Inferior parietal cortex (tissue), 1 donor: ENCODE measurements at regions not wholly inside any gene's neighbourhood (a gene's known extent, or its start where the extent isn't known, plus 50 kb on each side); places are given as distances from the start of the nearest gene placed in this dataset.

ENCODE experiments used
- DNase-seq: peaks from one replicate; pipeline ENCODE4 v3.0.0-alpha.2; 2016; ENCODE audit errors: extremely low spot score

DNA sequence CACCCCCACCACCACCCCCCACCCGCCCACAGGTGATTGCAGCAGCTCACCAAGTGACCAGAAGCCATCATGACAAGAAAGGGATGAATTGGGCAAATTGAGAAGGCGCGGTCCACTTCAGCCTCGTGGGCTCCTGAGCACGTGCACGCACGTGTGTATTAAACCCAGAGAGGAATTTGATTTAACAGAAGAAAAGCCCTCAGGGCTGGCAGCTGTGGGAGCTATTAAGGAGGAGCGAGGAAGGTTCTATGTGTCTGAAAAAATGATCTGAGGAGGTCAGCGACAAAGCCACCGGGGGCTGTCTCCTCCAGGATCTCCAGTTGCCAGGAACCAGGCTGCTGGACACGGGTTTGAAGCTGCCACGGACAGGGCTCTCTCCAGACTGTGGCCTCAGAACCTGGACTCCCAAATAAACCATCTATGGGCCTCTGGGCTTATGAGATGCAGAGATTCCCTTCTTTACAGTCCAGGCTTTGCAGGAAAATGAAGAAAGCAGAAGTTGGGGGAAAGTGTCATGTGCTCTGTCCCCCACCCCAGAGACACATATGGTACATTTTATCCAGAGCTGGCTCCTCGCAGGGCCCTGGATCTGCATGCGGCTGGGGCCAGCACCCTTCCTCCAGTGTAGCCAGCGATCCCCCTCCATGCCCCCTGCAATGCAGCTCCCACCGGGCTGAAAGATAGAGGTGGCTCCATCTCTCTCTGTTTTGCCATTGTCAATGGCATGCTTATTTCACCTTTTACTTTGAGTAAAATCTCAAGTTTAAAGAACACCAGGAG, 219.7 kb upstream of the RPL38 start:
- no peak for DNase-seq

DNA sequence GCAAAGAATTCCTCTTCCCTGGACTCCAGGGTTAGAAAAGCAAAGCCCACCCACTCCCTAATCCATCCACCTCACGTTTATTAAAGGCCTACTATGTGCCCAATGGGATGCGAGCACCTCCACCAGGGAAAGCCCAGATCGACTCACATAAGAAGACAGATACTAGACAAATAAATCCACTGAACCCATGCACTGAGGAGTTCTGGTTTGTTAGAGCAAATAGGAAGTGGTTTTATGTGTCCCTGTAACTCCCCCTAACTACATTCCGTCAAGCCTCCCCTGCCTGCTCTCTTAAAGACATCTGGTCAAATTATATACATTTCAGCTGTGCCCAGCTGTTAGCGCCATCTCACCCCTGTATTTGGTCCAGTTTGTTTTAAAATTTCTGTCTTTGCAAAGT, 218.5 kb upstream of the RPL38 start:
- DNase-seq: no peak

DNA sequence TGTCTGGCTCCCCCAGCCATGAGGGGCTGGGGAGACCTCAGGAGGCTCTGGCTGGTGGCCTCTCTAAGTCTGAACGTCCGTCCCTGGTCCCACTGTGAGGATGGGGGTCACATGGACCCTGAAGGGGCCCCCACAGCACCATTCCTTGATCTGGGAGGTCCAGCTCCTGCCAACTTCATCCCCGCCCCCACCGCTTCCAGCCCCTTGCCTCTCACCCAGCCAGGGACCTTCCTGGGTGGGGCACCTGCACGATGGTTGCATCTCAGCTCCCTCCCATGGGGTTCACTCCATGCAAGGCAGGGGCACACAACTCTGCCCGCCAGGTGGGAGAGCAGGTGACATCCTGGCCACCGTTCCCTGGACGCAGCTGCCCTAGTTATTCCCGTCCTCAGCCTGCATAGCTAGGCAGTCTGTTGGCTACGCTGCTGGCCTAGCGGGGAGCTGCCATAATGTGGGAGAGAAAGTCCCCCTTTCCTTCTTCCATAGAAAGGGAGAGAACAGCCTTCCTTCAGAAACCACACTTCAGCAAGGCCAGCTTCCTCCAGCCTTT, 217.9 kb upstream of the RPL38 start:
- DNase-seq: no peak

DNA sequence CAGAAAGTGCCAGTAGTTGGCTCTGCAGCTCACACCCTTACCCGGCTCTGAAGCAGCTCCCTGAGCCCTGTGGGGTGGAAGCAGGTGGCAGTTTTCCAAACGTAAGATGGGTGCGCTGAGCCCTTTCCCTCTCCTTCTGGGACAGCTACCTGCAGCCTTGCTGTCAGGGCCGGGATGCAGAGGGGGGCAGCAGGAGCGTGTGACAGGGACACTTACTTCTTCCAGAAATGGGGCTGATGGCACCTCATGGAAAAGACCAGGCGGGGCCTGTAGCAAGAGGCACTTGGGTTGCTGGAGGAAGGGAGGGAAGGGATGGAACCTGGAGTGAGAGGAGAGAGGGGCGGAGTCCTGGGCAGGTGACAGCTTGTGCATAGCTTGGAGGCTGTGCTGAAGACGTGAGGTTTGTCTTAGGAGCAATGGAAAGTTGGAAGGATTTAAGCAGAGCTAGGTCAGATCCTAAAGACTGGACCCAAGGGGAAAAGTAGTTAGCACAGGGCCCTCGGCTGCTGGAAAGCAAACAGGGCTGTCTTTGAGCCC, 216.8 kb upstream of the RPL38 start:
- no peak for DNase-seq

DNA sequence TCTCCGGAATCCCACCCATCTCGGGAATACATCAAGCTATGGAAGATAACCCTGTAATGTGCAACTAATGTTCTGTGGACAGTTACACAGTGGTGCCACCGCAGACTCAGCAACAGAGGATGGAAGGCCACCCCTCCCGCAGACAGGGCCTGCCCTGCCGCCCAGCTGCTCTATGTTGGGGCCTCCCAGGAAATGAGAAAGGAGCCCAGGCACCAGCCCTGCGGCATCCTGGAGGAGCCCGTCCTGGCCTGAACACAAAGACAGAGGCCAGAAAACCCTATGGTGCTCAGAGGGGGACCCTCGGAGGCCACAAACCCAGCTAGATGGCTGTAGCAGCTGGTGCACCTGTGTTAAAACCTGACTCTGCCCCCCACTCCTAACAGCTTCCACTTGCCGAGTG, 216.1 kb upstream of the RPL38 start:
- DNase-seq: no peak

DNA sequence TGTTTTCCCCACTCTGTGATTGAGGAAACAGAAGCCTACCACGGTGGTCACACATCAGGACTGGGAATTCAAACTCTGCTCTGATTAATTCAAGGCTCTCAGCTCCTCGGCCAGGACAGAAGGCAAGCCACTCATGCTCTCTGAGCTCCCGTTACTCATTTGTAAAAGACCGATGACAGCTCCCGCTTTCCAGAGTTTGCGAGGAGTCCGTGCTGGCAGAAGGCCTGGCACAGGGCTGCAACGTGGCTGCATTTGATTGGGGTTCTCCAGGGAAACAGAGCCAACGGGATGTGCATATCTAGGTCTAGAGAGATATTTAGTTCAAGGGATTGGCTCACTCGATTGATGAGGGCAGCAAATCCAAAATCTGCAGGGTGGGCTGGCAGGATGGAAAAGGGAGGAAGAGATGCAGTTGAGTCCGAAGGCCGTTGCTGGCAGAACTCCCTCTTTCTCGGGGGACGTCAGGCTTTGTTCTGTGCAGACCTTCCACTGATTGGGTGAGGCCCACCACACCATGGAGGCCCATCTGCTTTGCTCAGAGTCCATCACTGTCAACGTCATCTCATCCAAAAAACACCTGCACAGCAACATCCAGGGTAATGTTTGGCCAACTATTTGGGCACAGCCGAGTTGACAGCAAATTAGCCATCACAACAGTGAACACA, 215.5 kb upstream of the RPL38 start:
- DNase-seq: no peak

DNA sequence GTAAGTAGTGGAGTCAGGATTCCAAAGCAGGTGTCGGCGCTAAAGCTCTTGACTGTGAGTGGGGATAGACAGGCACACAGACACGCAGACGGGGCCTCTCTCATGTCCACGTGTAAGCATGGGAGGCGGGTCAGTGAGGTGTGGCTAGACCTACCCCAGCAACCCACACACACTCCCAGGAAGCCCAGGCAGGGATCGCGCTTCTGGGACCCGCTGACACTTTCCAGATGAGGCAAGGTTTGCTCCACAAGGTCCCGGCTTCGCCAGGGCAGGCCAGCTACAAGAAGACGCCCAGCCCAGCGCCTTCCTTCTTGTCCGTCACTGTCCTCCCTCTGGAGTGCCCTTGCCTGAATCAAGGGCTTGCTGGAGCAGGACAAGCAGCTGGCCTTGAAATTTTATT, 213.8 kb upstream of the RPL38 start:
- DNase-seq: no peak

DNA sequence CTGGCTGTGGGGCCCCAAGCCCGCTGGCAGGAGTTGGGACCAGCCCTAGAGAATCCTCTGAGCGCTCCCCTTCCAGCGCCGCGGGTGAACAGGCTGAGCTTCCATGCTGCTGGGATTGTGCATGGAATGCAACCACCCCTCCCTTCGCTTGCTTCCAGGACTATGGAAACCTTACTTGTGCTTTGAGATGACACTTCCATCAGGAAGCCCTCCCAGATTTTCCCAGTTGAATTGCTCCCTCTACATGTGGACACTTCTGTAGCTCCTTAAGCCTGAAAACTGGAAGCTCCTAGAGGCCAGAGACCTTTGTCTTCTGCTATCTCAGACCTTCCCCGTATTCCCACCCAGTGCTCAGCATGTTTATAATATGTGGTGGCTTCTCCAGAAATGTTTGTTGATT, 213.2 kb upstream of the RPL38 start:
- DNase-seq: no peak

DNA sequence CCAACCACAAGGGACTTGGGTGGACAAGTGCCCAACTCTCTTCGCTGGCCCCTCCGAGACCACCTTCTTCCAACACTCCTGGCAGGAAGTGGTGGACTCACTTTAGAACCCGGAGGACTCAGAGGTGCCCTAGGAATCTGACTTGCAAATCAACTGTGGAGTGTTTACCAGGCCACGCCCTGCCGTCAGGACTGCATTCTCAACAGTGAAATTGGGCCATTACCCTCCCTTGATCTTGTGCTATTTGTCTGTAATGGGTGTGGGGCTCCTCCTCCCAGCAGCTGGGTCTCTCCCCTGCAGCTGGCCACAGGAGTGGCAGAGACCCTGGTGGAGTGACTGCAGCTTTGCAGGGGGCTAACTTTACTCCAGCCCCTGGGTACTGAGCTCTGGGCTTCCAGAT, 212.2 kb upstream of the RPL38 start:
- no peak for DNase-seq

DNA sequence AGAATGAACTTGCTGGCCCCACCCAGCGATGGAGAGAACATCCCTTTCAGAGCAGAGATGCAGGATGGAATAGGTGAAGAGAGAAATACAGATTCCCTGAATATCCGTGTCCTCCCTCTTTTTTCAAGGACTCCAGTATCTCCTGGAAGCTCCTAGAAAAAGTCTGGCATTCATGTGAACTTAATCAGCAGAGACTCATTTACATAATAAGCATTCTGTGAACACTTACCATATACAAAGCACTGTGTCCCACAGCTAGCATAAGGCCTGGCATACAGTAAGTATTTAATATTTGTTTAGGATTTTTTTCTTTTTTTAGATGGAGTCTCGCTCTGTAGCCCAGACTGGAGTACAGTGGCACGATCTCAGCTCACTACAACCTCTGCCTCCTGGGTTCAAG, 208.5 kb upstream of the RPL38 start:
- no peak for DNase-seq

DNA sequence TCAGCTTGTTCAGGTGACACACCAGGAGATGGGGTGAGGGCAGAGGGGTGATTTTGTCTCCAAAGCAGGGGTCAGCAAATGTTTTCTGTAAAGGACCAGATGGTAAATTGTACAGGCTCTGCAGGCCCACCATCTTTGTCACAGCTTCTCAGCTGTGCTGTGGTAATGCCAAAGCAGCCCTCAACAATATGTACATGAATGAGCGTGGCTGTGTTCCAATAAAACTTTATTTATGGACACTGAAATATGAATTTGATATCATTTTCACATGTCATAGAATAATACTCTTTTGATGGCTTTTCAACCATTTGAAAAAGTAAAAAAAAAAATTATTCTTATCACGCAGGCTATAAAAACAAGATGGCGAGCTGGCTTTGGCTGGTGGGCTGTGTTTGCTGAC, 206.4 kb upstream of the RPL38 start:
- no peak for DNase-seq

DNA sequence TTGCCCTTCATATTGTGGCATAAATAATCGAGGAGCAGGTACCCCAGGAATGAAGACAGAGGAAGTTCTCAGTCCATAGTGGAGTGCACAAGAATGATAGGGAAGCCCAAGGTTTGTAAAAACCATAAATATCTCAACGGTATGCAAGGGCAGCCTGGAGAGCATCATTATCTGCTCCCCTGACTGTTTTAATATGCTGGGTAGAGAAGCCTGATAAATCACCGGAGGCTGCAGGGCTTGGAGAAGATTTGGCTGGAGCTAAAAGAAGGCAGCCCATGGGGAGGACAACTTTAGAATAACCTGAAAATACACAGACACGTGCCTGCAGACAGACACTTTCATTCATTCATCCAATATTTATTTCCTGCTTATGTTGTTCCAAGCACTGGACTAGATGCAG, 205.2 kb upstream of the RPL38 start:
- no peak for DNase-seq

DNA sequence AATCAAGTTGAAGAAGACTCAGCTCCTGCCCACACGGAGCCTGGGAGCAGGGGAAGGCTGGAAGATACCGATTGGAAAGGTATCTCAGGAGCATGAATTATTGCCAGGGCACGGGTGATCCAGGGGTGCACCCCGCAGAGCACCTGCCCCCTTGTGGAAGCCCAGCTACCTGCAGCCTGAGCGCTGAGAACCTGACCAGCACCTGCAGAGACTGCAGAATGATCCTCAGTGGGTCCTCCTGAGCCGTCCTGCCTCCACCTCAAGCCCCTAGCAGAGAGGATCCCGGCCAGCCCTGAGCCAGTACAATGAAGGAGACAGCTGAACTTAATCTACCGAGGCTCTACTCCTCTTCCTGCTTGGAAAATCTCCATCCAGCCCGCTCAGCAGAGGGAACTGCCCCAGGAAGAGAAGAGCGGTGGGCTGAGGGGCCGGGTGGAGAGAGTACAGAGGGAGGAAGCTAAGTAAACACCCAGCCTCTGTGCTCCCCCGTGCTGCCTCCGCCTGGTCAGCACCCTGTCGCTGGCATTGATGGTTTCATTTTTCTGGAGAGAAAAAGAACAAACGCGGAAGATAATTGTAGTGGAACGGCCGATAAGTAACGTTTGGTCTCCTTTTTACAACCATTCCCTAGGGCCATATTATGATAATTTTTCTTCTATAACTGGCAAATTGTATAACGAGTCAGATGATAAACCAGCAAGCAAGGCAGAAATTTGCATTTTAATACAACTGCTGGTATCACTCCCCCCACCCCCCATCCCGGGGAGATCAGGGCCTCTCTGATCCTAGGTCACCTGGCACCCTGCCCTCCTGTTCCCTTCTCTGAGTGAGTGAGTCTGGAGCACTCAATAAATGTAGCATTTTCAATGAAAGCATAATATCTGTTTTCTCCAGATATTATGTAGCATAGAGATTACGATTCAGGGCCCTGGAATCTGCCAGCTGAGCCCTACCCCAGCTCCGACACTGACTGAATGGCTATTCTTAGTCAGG, 204.5 kb upstream of the RPL38 start:
- DNase-seq: no peak

DNA sequence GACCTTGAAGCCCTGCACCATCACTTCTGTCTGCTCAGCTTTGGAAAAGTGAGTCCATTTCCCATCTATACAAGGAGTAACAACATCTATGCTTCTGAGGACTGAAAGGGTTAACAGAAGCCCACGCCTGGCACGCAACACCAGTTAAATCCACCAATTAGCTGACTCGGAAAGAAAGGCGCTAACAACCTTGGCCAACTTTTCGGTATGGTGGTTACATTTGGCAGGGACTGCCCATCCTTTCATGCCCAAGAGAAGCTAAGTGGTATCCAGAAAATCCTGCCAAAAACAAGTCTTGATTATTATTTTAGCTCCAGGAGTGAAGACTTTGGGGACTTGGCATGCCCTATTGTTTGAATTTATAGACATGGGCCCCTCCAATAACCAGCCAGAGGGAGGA, 202.3 kb upstream of the RPL38 start:
- DNase-seq: no peak

DNA sequence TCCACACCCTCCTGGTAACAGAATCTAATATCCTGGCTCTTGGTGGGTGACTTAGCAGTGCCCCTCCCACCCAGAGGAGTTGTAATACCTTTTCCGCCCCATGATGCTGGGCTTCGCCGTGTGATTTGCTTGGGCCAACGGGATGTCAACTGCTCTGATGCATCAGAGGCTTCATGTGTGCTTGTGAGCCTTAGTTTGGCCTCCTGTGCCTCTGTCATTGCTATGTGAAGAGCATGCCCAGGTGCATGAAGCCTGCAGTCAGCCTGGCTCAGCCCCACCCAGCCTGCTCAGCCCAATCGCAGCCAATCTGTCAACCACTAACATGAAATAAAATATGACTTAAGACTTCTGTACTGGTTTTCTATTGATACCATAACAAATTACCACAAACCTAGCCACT, 201.2 kb upstream of the RPL38 start:
- no peak for DNase-seq

DNA sequence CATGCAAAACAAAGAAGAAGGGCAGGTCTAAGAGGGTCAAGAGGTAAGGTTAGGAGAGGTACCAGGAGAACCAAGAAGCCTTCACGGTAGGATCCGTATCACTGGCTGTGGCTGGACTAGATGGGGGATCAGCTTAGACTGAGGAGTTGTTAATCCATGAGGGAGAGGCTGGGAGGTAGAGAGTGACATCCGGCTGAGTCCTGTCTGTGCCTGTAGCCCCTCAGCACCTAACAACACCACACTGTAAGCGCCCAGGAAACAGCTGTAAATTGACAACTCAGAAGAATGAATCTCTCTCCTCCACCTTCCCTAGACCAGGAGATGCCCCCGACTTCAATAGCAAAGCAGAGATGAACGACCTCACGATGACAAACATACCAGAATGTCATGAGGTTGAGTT, 199.4 kb upstream of the RPL38 start:
- DNase-seq: no peak

DNA sequence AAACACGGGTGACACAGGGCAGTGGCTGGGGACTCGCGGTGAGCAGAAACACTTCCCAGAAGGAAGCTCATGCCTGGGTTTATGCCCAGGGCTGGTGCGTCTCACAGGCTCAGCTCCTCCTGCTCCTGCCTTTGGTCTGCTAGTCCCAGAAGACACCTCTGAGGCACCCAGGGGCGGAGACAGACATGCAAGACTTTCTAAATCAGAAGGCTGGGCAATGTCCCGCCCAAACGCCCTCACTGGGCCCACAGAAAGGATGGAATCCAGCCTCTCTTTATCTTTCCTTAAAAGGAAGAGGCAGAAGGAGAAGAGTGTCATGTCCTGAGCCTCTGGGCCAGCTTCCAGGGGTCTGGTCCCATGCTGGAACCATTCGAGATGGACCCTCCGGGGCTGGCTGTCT, 197.7 kb upstream of the RPL38 start:
- no peak for DNase-seq

DNA sequence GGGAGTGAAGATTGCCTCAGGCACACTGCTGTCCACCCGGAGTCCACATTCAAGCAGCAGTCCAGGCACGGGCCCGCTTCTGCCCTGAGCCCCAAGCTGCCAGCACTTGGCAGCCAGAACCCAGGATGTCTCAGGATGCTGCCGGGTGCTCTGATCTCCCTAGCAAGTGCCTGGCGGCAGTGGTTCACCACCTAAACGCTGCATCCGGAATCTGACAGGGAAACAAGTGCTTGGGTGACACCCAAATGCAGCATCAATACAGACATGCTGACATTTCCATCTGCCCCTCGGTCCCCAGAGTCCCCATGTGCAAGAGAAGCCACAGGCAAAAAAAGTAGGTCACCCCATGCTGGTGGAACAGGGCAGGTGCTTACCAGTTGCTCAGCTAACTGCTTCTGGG, 197.1 kb upstream of the RPL38 start:
- no peak for DNase-seq

DNA sequence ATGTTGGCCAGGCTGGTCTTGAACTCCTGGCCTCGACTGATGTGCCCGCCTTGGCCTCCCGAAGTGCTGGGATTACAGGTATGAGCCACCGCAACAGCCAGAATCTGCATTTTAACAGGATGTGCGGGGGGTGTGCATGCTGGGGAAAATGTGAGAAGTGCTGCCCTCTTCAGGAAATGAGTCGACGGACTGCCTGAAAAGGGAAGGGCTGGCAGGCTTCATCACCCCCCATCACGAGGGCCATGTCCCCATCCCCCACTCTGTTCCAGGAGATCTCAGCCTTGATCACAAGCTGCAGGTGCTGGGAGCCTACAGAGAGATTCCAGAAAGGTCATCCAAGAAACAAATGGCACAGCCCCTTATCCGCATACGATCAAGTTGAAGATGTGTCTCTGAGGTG, 195.3 kb upstream of the RPL38 start:
- no peak for DNase-seq

DNA sequence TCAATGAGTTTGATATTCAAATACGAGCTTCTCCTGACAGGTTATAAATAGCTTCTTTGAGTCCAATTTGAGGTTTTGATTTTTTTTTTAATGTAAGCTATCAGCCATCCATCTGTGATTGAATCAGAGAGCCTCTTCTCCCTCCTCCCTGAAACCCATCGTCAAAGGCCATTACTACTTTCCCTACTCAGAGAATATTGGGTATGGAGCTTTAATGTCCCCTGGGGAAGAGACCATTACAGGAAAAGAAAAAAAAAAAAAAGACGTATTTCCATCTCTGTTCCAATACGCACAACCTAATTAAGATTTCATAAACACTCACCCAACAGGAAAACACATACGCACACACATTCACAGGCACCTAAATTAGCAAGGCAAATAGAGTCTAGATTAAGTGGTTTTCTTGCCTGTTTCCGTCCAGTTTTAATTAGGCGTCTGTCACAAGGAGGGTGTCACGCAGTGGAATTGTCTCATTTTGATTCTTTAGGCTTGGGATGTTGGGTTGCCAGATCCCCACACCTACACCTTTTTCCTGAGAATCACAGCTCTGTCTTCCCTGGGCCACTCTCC, 194.3 kb upstream of the RPL38 start:
- DNase-seq: no peak

DNA sequence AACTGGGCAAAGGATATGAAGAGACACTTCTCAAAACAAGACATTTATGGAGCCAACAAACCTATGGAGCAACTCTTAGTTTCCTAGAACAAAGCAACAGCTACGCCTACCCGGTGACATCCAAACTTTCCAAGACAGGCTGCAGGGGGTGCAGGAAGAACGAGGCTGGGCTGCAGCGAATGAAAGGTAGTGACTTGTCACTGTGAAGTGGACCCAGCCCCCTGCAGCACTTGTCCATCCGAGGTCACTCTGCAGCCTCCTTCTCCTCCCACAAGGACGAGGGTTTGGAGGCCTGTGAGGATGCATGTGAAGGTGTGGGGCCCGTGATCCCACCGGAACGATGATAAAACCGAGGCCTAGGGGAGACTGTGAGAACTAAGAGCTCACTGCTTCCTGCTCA, 192.6 kb upstream of the RPL38 start:
- DNase-seq: no peak

DNA sequence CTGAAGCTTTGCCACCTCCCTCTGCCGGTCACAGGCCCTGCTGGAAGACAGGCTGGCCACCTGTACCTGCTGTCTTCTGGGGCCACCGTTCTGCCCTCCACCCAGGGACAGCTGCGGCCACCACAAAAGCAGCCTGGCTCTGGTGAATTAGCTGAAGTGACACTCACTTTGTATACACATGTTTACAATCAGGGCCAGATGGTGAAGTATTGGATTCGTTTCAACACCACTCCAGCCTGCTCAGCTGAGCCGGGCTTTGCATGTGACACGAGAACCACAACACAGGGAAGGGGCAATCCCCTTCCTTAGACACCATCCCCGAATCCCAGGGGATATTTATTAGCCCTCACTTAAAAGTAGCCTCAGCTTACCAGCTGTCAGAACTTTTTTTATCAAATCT, 191.5 kb upstream of the RPL38 start:
- no peak for DNase-seq
